PC-9 (cell line): ENCODE measurements at regions not wholly inside any gene's neighbourhood (a gene's known extent, or its start where the extent isn't known, plus 50 kb on each side); places are given as distances from the start of the nearest gene placed in this dataset.

Experiments
- BruUV-seq: library from RNA; stranded (reverse); fragments of 400-500 nt; replicated peaks from 2 replicates; lab custom pipeline; 2021; lab: Mats Ljungman, UMichigan
- CTCF ChIA-PET: fragments of 300-600 bp; sonication (Branson Sonifier 250); formaldehyde crosslinking; loops from one replicate; lab custom pipeline; 2022; ENCODE audit warnings: antibody characterized with exemption; lab: Charles Lee
- POLR2A ChIA-PET: fragments of 300-600 bp; sonication (Branson Sonifier 250); formaldehyde crosslinking; loops from one replicate; lab custom pipeline; 2022; ENCODE audit warnings: antibody characterized with exemption; ENCODE audit not compliant: unreplicated experiment; lab: Charles Lee
- DNase-seq, 2 experiments: peaks; one replicate each; pipeline versions ENCODE4 v3.0.0 to v3.0.0-alpha.2; 2015 to 2022; ENCODE audit warnings: mixed read lengths in 1 of 2
- H2AFZ ChIP-seq: fragments of 200-600 bp; sonication (generic); 2 replicates; pipeline ENCODE4 v1.8.1; 2017; ENCODE audit warnings: antibody characterized with exemption
- H3F3A ChIP-seq: fragments of 200-600 bp; sonication (generic); 2 replicates; pipeline ENCODE4 v1.8.1; 2017; ENCODE audit warnings: antibody characterized with exemption, mild to moderate bottlenecking, low read depth; ENCODE audit not compliant: insufficient read depth
- H3K27ac ChIP-seq: fragments of 200-600 bp; sonication (generic); 2 replicates; pipeline ENCODE4 v1.6.1; 2016; ENCODE audit warnings: mixed run types
- H3K27me3 ChIP-seq: fragments of 200-600 bp; sonication (generic); 2 replicates; pipeline ENCODE4 v1.6.1; 2016; ENCODE audit warnings: low read depth, mixed run types; ENCODE audit not compliant: insufficient read depth
- H3K36me3 ChIP-seq: fragments of 200-600 bp; sonication (generic); 2 replicates; pipeline ENCODE4 v1.6.1; 2016; ENCODE audit warnings: low read depth, mixed run types
- H3K4me1 ChIP-seq: fragments of 200-600 bp; sonication (generic); replicated peaks from 2 replicates; pipeline ENCODE4 v1.6.1; 2016; ENCODE audit warnings: mixed run types; ENCODE audit not compliant: insufficient read depth
- H3K4me2 ChIP-seq: fragments of 200-600 bp; sonication (generic); 2 replicates; pipeline ENCODE4 v1.6.1; 2017; ENCODE audit warnings: mixed run types
- H3K4me3 ChIP-seq: fragments of 200-600 bp; sonication (generic); 2 replicates; pipeline ENCODE4 v1.6.1; 2016; ENCODE audit warnings: mixed run types
- H3K79me2 ChIP-seq: fragments of 200-600 bp; sonication (generic); 2 replicates; pipeline ENCODE4 v1.6.1; 2017; ENCODE audit warnings: low read depth, mixed run types
- H3K9me2 ChIP-seq: fragments of 200-600 bp; sonication (generic); 2 replicates; pipeline ENCODE4 v1.8.1; 2017; ENCODE audit warnings: mild to moderate bottlenecking; ENCODE audit not compliant: insufficient read depth
- H3K9me3 ChIP-seq: fragments of 200-600 bp; sonication (generic); 2 replicates; pipeline ENCODE4 v1.8.1; 2016; ENCODE audit warnings: low read depth; ENCODE audit not compliant: insufficient read depth
- H4K20me1 ChIP-seq: fragments of 200-600 bp; sonication (generic); 2 replicates; pipeline ENCODE4 v1.8.1; 2017; ENCODE audit not compliant: insufficient read depth
- EZH2 ChIP-seq: fragments of 200-600 bp; sonication (generic); IDR thresholded peaks from 2 replicates; pipeline ENCODE4 v1.8.0; 2017; ENCODE audit warnings: antibody characterized with exemption, low read depth
- intact Hi-C: fragments of 100-400 bp; cut with micrococcal nuclease; formaldehyde crosslinking; loops from one replicate; pipeline ENCODE4 v1.10.0; 2022; ENCODE audit not compliant: unreplicated experiment
- TF ChIP-seq, protein P1 (sequence below): fragments of 200-600 bp; sonication (generic); conservative IDR thresholded peaks from 2 replicates; pipeline ENCODE4 v1.6.1; 2017; ENCODE audit warnings: mixed run types, antibody characterized with exemption, mild to moderate bottlenecking, moderate library complexity

DNA sequence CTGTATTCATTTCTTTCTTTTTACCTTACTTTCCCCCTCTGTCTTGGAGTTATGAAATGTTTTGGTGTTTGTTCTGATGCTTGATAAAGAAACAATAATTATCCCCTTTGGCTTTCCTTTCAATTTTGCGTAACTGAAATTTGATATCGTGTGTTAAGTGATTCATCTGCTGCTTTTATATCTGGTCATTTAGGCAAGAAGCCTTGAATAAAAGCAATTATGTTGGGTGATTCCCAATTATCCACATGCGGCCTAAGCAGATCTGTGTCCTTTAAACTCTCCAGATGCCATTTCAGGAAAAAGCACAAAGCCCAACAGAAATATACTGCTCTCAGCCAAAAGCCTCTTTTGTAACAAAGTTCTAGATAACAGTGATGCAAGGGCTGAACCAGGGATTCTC is 92.8 kb downstream of the TAF11L14 start:
- H3F3A ChIP-seq, result no peaks in the 10 kb centered on the region
- CTCF ChIA-PET, result no interaction called here
- H2AFZ ChIP-seq, result no peak overlapping the region
- POLR2A ChIA-PET, result no interaction called here
- H3K27ac ChIP-seq, result no peak overlapping the region
- TF ChIP-seq, protein P1, sequence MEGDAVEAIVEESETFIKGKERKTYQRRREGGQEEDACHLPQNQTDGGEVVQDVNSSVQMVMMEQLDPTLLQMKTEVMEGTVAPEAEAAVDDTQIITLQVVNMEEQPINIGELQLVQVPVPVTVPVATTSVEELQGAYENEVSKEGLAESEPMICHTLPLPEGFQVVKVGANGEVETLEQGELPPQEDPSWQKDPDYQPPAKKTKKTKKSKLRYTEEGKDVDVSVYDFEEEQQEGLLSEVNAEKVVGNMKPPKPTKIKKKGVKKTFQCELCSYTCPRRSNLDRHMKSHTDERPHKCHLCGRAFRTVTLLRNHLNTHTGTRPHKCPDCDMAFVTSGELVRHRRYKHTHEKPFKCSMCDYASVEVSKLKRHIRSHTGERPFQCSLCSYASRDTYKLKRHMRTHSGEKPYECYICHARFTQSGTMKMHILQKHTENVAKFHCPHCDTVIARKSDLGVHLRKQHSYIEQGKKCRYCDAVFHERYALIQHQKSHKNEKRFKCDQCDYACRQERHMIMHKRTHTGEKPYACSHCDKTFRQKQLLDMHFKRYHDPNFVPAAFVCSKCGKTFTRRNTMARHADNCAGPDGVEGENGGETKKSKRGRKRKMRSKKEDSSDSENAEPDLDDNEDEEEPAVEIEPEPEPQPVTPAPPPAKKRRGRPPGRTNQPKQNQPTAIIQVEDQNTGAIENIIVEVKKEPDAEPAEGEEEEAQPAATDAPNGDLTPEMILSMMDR, result no peak
- no peak for TF ChIP-seq EZH2
- H3K4me3 ChIP-seq, result no peak overlapping the region
- no peaks in the 10 kb centered on the region for H3K9me3 ChIP-seq
- no peaks in the 10 kb centered on the region for H3K79me2 ChIP-seq
- no peaks in the 10 kb centered on the region for H3K4me1 ChIP-seq
- DNase-seq, result no peak
- H3K9me2 ChIP-seq, result no peaks in the 10 kb centered on the region
- no peaks in the 10 kb centered on the region for H4K20me1 ChIP-seq
- intact Hi-C loops, result no loop called here
- no TSS peak for BruUV-seq
- no peaks in the 10 kb centered on the region for H3K36me3 ChIP-seq
- no peak overlapping the region for H3K4me2 ChIP-seq
- H3K27me3 ChIP-seq, result peaks cover 20% of the 10 kb centered on the region; the same call in 1 of the 2 replicates

DNA sequence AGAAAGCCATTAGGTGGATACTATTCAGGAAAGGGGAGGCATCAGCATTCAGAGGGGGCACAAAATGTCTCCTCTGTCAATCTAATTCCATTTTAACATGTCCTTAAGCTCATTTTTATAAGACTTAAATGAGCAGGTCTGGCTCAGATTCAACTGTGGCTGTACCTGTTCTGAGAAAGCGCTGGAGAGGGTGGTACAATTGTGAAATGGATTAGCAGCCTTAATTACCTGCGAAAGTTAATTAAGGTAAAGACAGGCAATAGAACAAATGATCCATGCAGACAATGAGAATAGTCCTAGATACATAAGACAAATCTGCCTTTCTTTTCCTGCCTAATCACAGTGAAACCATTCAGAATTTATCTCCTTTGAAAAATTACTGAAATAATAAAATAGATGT is 96.2 kb downstream of the TAF11L14 start:
- Histone ChIP-seq H3K4me2 (no peak overlapping the region), H3K79me2 (no peaks in the 10 kb centered on the region), H2AFZ (no peak overlapping the region), H3K9me2 (no peaks in the 10 kb centered on the region), H3K36me3 (no peaks in the 10 kb centered on the region), H3K27me3 (peaks cover 24% of the 10 kb centered on the region; the same call in 1 of the 2 replicates), H3F3A (no peaks in the 10 kb centered on the region), H4K20me1 (no peaks in the 10 kb centered on the region), H3K4me3 (no peak overlapping the region), H3K4me1 (no peaks in the 10 kb centered on the region), H3K27ac (no peak overlapping the region), H3K9me3 (no peaks in the 10 kb centered on the region)
- POLR2A ChIA-PET, result no interaction called here
- no TSS peak for BruUV-seq
- no peak for DNase-seq
- intact Hi-C loops, result no loop called here
- CTCF ChIA-PET, result no interaction called here
- TF ChIP-seq, protein P1, result no peak

DNA sequence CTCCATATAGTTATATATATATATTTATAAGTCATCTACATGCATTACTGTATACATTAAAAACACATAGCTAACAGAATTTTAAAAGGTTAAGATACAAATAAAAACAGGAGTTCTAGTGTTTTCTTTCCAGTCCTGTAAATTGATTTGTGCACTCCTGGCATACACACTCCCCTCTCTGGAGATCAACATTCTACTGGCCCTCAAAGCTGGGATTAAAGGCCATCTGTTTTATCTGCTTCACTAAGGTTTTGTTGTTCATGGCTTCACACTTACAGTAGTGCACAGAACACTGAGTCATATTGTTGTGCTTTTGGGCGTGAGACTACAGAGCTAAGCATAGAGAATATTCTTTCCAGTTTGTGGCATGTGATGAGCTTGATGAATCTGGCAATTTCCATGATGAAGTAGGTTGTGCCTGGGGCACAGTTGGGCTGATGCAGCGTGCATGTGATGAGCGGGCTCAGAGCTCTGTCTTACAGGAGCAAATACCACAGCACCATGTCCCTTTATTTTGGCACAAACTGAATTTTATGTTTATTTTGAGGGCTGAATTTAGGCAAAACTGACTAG is 98.2 kb downstream of the TAF11L14 start:
- no peaks in the 10 kb centered on the region for H3K79me2 ChIP-seq
- ChIA-PET POLR2A (no interaction called here), CTCF (no interaction called here)
- H3K9me2 ChIP-seq, result no peaks in the 10 kb centered on the region
- H3K36me3 ChIP-seq, result no peaks in the 10 kb centered on the region
- H3F3A ChIP-seq, result no peaks in the 10 kb centered on the region
- H3K4me2 ChIP-seq, result no peak overlapping the region
- no peak overlapping the region for H3K4me3 ChIP-seq
- H3K27ac ChIP-seq, result no peak overlapping the region
- H3K9me3 ChIP-seq, result no peaks in the 10 kb centered on the region
- H3K27me3 ChIP-seq, result peaks cover 30% of the 10 kb centered on the region; the same call in 1 of the 2 replicates
- no peaks in the 10 kb centered on the region for H4K20me1 ChIP-seq
- intact Hi-C loops, result no loop called here
- DNase-seq, result no peak
- no TSS peak for BruUV-seq
- TF ChIP-seq, protein P1, result no peak
- H2AFZ ChIP-seq, result no peak overlapping the region
- no peaks in the 10 kb centered on the region for H3K4me1 ChIP-seq
